GM11168 (cell line): ENCODE measurements at regions not wholly inside any gene's neighbourhood (a gene's known extent, or its start where the extent isn't known, plus 50 kb on each side); places are given as distances from the start of the nearest gene placed in this dataset.

Experiments used
- in situ Hi-C: fragments of 300-500 bp; cut with MboI; formaldehyde crosslinking; loops from one replicate; pipeline ENCODE4 v1.12.0; 2022; ENCODE audit warnings: low sequenced_read_pairs; ENCODE audit not compliant: unreplicated experiment

GRCh38 chrX:85544609-85545008, 165.1 kb upstream of the POF1B start:
- in situ Hi-C loops: loop anchor here (25.0 kb wide), 1 partner anchor 432 kb away; no protein-coding TSS in a partner anchor

GRCh38 chrX:85543866-85544265, 164.4 kb upstream of the POF1B start:
- in situ Hi-C loops: loop anchor here (25.0 kb wide), 1 partner anchor 432 kb away; no protein-coding TSS in a partner anchor

- in situ Hi-C loops: loop anchor here (25.0 kb wide), 1 partner anchor 417 kb away; no protein-coding TSS in a partner anchor
These were observed 149.7 kb upstream of the POF1B start for GRCh38 chrX:85529141-85529540.

- in situ Hi-C loops: no loop called here
These were observed 138.7 kb upstream of the POF1B start for GRCh38 chrX:85517994-85518718.

DNA sequence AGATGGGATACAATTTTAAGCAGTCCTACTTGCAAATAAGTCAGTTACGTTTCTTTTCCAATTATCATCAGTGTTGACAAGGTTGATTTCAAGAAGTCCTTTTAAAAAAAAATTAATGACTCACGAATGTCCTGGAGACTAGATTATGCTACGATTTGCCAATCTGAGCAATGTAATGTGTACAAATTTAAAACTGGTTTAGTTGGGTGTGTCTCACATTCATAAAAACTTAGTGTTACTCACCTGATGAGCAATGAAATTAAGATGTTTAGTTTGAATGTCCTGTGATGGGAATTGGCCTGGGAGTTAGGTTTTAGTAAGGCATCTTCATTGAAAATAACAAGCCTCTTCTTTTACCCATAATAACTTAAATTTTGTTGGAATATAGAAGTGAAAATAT, 136.7 kb upstream of the POF1B start:
- in situ Hi-C loops: no loop called here

GRCh38 chrX:85506871-85507270, 127.4 kb upstream of the POF1B start:
- in situ Hi-C loops: no loop called here

DNA sequence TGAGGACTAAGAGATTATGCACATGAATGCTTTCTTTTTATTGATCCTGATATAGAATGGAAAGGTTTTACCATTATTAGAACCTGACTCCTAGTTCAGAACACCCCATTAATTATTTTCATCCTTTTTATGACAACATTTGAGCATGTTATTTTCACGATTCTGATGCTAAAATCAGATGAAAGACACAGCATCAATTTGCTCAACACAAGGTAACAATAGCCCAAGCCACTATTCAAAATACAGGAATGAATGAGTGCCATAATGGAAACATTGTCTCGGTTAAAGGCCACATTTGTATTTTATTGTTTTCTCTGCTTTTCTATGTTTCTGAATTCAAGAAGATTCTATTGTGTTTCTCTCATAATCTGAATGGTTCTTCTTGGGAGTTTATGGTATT, 126.3 kb upstream of the POF1B start:
- in situ Hi-C loops: no loop called here

GRCh38 chrX:85504381-85504780, 124.9 kb upstream of the POF1B start:
- in situ Hi-C loops: no loop called here

DNA sequence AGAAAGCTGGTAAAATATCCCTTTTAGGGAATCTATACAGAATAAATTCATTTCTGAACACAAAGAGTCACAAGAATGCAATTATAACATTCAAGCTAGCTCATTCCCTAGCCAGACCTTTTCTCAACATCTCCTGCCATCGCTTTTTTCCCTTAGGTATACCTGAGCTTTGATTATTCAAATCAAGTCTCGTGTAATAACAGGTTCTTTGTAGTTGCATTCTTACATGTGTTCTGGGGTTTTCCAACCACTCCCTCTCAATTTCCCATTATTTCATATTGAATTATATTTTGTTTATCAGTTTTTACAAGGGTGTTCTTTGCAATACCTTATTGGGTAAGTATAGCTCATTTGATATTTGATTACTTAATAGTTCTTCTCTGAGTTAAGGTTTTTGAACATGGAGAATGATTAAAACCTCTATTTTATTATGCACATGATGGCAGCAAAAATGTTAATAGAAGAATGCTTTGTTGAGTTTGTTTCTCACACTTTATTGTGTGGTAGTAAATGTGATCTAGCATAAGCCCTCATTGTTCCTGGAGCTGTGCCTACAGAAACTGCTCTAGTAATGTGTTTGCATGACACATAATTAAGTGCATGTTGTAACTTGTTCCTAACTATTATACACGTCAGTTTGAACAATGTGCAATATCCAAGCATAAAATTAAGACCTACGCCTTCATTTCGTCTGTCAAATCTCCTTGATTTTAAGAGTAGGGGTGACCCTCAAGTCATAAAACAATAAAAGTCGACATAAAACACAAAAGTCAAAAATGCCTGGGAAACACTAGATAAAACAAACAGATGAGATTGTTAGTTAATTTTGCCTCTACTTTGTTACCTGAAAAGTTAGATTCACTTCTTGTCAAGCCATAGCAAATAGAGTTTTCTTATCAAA, 124.0 kb upstream of the POF1B start:
- in situ Hi-C loops: no loop called here

GRCh38 chrX:85501349-85501748, 121.9 kb upstream of the POF1B start:
- in situ Hi-C loops: no loop called here

DNA sequence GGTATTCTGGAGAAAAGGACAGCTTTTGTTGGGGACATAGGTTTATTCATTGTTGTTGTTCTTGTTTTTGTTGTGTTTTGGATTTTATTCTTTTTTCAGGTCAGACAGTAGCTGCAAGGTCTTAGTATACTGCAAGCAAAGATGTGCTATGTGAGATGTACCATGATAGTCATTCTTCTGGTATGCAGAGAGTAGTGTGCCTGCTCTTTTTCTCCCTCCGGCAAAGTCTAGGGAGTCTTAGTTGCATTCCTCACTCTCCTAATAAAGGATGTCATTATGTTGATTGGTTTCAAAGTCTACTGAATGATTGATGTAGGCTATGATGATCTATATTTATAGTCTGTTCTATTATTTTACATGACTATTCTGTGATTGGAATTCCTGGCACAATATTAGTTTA, 119.9 kb upstream of the POF1B start:
- in situ Hi-C loops: no loop called here

- in situ Hi-C loops: no loop called here
These were observed 114.4 kb upstream of the POF1B start for GRCh38 chrX:85493821-85494220.

GRCh38 chrX:85454295-85454694, 74.8 kb upstream of the POF1B start:
- in situ Hi-C loops: no loop called here

- in situ Hi-C loops: no loop called here
These were observed 65.1 kb upstream of the POF1B start for GRCh38 chrX:85444613-85445012.
